HT-29 (cell line): ENCODE measurements at regions not wholly inside any gene's neighbourhood (a gene's known extent, or its start where the extent isn't known, plus 50 kb on each side); places are given as distances from the start of the nearest gene placed in this dataset.

Source experiments
- DNase-seq: peaks from one replicate; pipeline ENCODE4 v3.0.0-alpha.2; 2015; ENCODE audit warnings: low spot score

- DNase-seq = no peak
These were observed 152.8 kb upstream of the PARP11 start for GRCh38 chr12:4026020-4026358.

- DNase-seq = no peak
These were observed 152.2 kb upstream of the PARP11 start for GRCh38 chr12:4025181-4026019.

- no peak for DNase-seq
These were observed 151.5 kb upstream of the PARP11 start for GRCh38 chr12:4024701-4025100.

- DNase-seq = no peak
These were observed 142.3 kb upstream of the PARP11 start for GRCh38 chr12:4015225-4016091.

GRCh38 chr12:4014858-4015224 lies 141.6 kb upstream of the PARP11 start:
- no peak for DNase-seq

GRCh38 chr12:4014444-4014843 lies 141.2 kb upstream of the PARP11 start:
- no peak for DNase-seq

GRCh38 chr12:4012977-4013968 lies 140.1 kb upstream of the PARP11 start:
- no peak for DNase-seq

- no peak for DNase-seq
These were observed 138.9 kb upstream of the PARP11 start for GRCh38 chr12:4012073-4012472.

GRCh38 chr12:4011597-4011996 lies 138.4 kb upstream of the PARP11 start:
- DNase-seq = peak; percentile 65

GRCh38 chr12:4009979-4010704 lies 136.9 kb upstream of the PARP11 start:
- DNase-seq = no peak

- DNase-seq = no peak
These were observed 133.5 kb upstream of the PARP11 start for GRCh38 chr12:4006743-4007142.

GRCh38 chr12:4005851-4006430 lies 132.7 kb upstream of the PARP11 start:
- DNase-seq = no peak

- no peak for DNase-seq
These were observed 130.4 kb upstream of the PARP11 start for GRCh38 chr12:4003576-4003975.

- no peak for DNase-seq
These were observed 129.4 kb upstream of the PARP11 start for GRCh38 chr12:4002601-4003000.

GRCh38 chr12:4001841-4002240 lies 128.6 kb upstream of the PARP11 start:
- no peak for DNase-seq

GRCh38 chr12:4001031-4001430 lies 127.8 kb upstream of the PARP11 start:
- no peak for DNase-seq

- no peak for DNase-seq
These were observed 126.7 kb upstream of the PARP11 start for GRCh38 chr12:3999904-4000303.

- DNase-seq = peak; percentile 57
These were observed 126.0 kb upstream of the PARP11 start for GRCh38 chr12:3998968-3999792.

- DNase-seq = no peak
These were observed 125.2 kb upstream of the PARP11 start for GRCh38 chr12:3998397-3998796.

GRCh38 chr12:3996322-3996721 lies 123.1 kb upstream of the PARP11 start:
- no peak for DNase-seq
